SU-DHL-6 (cell line): ENCODE measurements at regions not wholly inside any gene's neighbourhood (a gene's known extent, or its start where the extent isn't known, plus 50 kb on each side); places are given as distances from the start of the nearest gene placed in this dataset.

Experiments used
- H2AFZ ChIP-seq: fragments of 200-600 bp; sonication (generic); 2 replicates; pipeline ENCODE4 v1.6.1; 2014; ENCODE audit warnings: low read depth, mild to moderate bottlenecking, moderate library complexity, mixed read lengths, antibody characterized with exemption, low read length; ENCODE audit not compliant: severe bottlenecking
- H3F3A ChIP-seq: fragments of 200-600 bp; shearing (Covaris generic); 2 replicates; pipeline ENCODE4 v1.6.0; 2016; ENCODE audit warnings: antibody characterized with exemption, mild to moderate bottlenecking; ENCODE audit not compliant: insufficient read depth
- H3K27ac ChIP-seq: fragments of 200-600 bp; sonication (generic); 2 replicates; pipeline ENCODE4 v1.5.1; 2016; ENCODE audit warnings: low read depth, mild to moderate bottlenecking, low read length, moderate library complexity, mixed read lengths
- H3K27me3 ChIP-seq: fragments of 200-600 bp; sonication (generic), shearing (Covaris generic); 2 replicates; pipeline ENCODE4 v1.6.0; 2014; ENCODE audit warnings: mild to moderate bottlenecking, low read length
- H3K36me3 ChIP-seq: fragments of 200-600 bp; sonication (generic); 2 replicates; pipeline ENCODE4 v1.6.1; 2014; ENCODE audit warnings: mild to moderate bottlenecking, low read length, mixed read lengths
- H3K4me2 ChIP-seq: fragments of 300-600, 200-600 bp; shearing (Covaris generic), sonication (generic); 2 replicates; pipeline ENCODE4 v1.6.0; 2014; ENCODE audit warnings: low read length, low read depth, mild to moderate bottlenecking; ENCODE audit not compliant: poor library complexity, severe bottlenecking
- H3K4me3 ChIP-seq: fragments of 200-600 bp; sonication (generic); 2 replicates; pipeline ENCODE4 v1.5.1; 2014; ENCODE audit warnings: antibody characterized with exemption, low read length, mild to moderate bottlenecking, mixed read lengths; ENCODE audit not compliant: insufficient read depth, poor library complexity, severe bottlenecking
- H3K79me2 ChIP-seq: fragments of 200-600 bp; sonication (generic); 2 replicates; pipeline ENCODE4 v1.6.1; 2014; ENCODE audit warnings: mild to moderate bottlenecking, low read length, moderate library complexity; ENCODE audit not compliant: insufficient read depth
- H3K9ac ChIP-seq: fragments of 200-600 bp; sonication (generic); 2 replicates; pipeline ENCODE4 v1.7.0; 2014; ENCODE audit warnings: mild to moderate bottlenecking, low read length
- H3K9me2 ChIP-seq: fragments of 200-600 bp; sonication (generic); replicated peaks from 2 replicates; pipeline ENCODE4 v1.6.1; 2014; ENCODE audit warnings: low read length; ENCODE audit not compliant: insufficient read depth
- H3K9me3 ChIP-seq: fragments of 200-600 bp; sonication (generic); 2 replicates; pipeline ENCODE4 v1.6.1; 2014; ENCODE audit warnings: low read length, mixed read lengths; ENCODE audit not compliant: insufficient read depth
- H4K20me1 ChIP-seq: fragments of 200-600 bp; sonication (generic); 2 replicates; pipeline ENCODE4 v1.6.1; 2014; ENCODE audit warnings: low read depth, mild to moderate bottlenecking, antibody characterized with exemption, low read length, moderate library complexity, mixed read lengths
- CTCF ChIP-seq: fragments of 200-600 bp; sonication (generic); IDR thresholded peaks from one replicate; pipeline ENCODE4 v1.5.1; 2017; ENCODE audit warnings: antibody characterized with exemption, mild to moderate bottlenecking, low read length, moderate library complexity; ENCODE audit not compliant: insufficient read depth, poor library complexity, severe bottlenecking
- EZH2phosphoT487 ChIP-seq: fragments of 200-600 bp; sonication (generic), shearing (Covaris generic); conservative IDR thresholded peaks from 2 replicates; pipeline ENCODE4 v1.6.1; 2018; ENCODE audit warnings: mild to moderate bottlenecking, antibody characterized with exemption, low read length, moderate library complexity, mixed read lengths

- H4K20me1 ChIP-seq = no peaks in the 10 kb centered on the region
- H3K79me2 ChIP-seq = no peaks in the 10 kb centered on the region
- H2AFZ ChIP-seq = no peak overlapping the region
- no peaks in the 10 kb centered on the region for H3K9me2 ChIP-seq
- H3K36me3 ChIP-seq = no peaks in the 10 kb centered on the region
- no peak overlapping the region for H3K9ac ChIP-seq
- no peaks in the 10 kb centered on the region for H3F3A ChIP-seq
- no peak overlapping the region for H3K27ac ChIP-seq
- no peaks in the 10 kb centered on the region for H3K9me3 ChIP-seq
- H3K4me2 ChIP-seq = no peak overlapping the region
- no peak for TF ChIP-seq EZH2phosphoT487
- TF ChIP-seq CTCF = no peak
- no peaks in the 10 kb centered on the region for H3K27me3 ChIP-seq
- H3K4me3 ChIP-seq = no peak overlapping the region
These were observed 487.4 kb downstream of the ZNF608 start for GRCh38 chr5:124259017-124259416.

GRCh38 chr5:124257048-124257447 lies 489.4 kb downstream of the ZNF608 start:
- Histone ChIP-seq H3K79me2 (no peaks in the 10 kb centered on the region), H3F3A (no peaks in the 10 kb centered on the region), H3K27ac (no peak overlapping the region), H2AFZ (no peak overlapping the region), H3K4me2 (no peak overlapping the region), H3K9me3 (no peaks in the 10 kb centered on the region), H3K4me3 (no peak overlapping the region), H4K20me1 (no peaks in the 10 kb centered on the region), H3K9ac (no peak overlapping the region), H3K9me2 (no peaks in the 10 kb centered on the region), H3K36me3 (no peaks in the 10 kb centered on the region), H3K27me3 (no peaks in the 10 kb centered on the region)
- TF ChIP-seq EZH2phosphoT487 = no peak
- TF ChIP-seq CTCF = no peak

- Histone ChIP-seq H4K20me1 (no peaks in the 10 kb centered on the region), H3K9ac (no peak overlapping the region), H3K9me2 (no peaks in the 10 kb centered on the region), H3F3A (no peaks in the 10 kb centered on the region), H3K79me2 (no peaks in the 10 kb centered on the region), H3K36me3 (no peaks in the 10 kb centered on the region), H3K27me3 (no peaks in the 10 kb centered on the region), H2AFZ (no peak overlapping the region), H3K4me2 (no peak overlapping the region), H3K9me3 (no peaks in the 10 kb centered on the region), H3K4me3 (no peak overlapping the region), H3K27ac (no peak overlapping the region)
- TF ChIP-seq CTCF (no peak), EZH2phosphoT487 (no peak)
These were observed 493.1 kb downstream of the ZNF608 start for GRCh38 chr5:124253203-124253810.
